BLaER1 (cell line): ENCODE measurements at regions not wholly inside any gene's neighbourhood (a gene's known extent, or its start where the extent isn't known, plus 50 kb on each side); places are given as distances from the start of the nearest gene placed in this dataset.
"Not testable (repeated sequence)": the region's sequence is repeated elsewhere in the genome, so short reads cannot be mapped to it uniquely, and the experiment has no call there.

Source experiments
- H3K27ac ChIP-seq: shearing (Covaris generic); formaldehyde crosslinking; 2 replicates; pipeline ENCODE4 v1.8.1; 2022
- H3K27me3 ChIP-seq: shearing (Covaris generic); formaldehyde crosslinking; 2 replicates; pipeline ENCODE4 v1.8.1; 2022
- H3K36me3 ChIP-seq: shearing (Covaris generic); formaldehyde crosslinking; 2 replicates; pipeline ENCODE4 v1.8.1; 2022
- H3K4me1 ChIP-seq: shearing (Covaris generic); formaldehyde crosslinking; 2 replicates; pipeline ENCODE4 v1.8.1; 2022
- H3K4me2 ChIP-seq: shearing (Covaris generic); formaldehyde crosslinking; 2 replicates; pipeline ENCODE4 v1.8.1; 2022
- H3K4me3 ChIP-seq: shearing (Covaris generic); formaldehyde crosslinking; 2 replicates; pipeline ENCODE4 v1.8.1; 2022
- H3K9ac ChIP-seq: shearing (Covaris generic); formaldehyde crosslinking; 2 replicates; pipeline ENCODE4 v1.8.1; 2022
- H3K9me3 ChIP-seq: shearing (Covaris generic); formaldehyde crosslinking; 2 replicates; pipeline ENCODE4 v1.8.1; 2022
- H4K20me1 ChIP-seq: shearing (Covaris generic); formaldehyde crosslinking; 2 replicates; pipeline ENCODE4 v1.8.1; 2022
- Cebpa-rat ChIP-seq: shearing (Covaris generic); IDR thresholded peaks from 2 replicates; pipeline ENCODE4 v1.8.1; 2022

- peaks cover 14% of the 10 kb centered on the region for H3K4me1 ChIP-seq
- no peak overlapping the region for H3K4me3 ChIP-seq
- no peak for TF ChIP-seq Cebpa-rat
- no peak overlapping the region for H3K27ac ChIP-seq
- no peaks in the 10 kb centered on the region for H3K9me3 ChIP-seq
- H3K9ac ChIP-seq: no peak overlapping the region
- H3K4me2 ChIP-seq: no peak overlapping the region
- H3K36me3 ChIP-seq: no peaks in the 10 kb centered on the region
- no peaks in the 10 kb centered on the region for H3K27me3 ChIP-seq
- H4K20me1 ChIP-seq: no peaks in the 10 kb centered on the region
These were observed 576.6 kb downstream of the ADGRL2 start for GRCh38 chr1:82377201-82377884.

GRCh38 chr1:82373710-82374109 lies 573.0 kb downstream of the ADGRL2 start:
- no peak overlapping the region for H3K4me3 ChIP-seq
- no peaks in the 10 kb centered on the region for H3K27me3 ChIP-seq
- H3K4me2 ChIP-seq: no peak overlapping the region
- no peaks in the 10 kb centered on the region for H4K20me1 ChIP-seq
- H3K36me3 ChIP-seq: no peaks in the 10 kb centered on the region
- peaks cover 21% of the 10 kb centered on the region for H3K4me1 ChIP-seq
- H3K27ac ChIP-seq: no peak overlapping the region
- no peaks in the 10 kb centered on the region for H3K9me3 ChIP-seq
- no peak overlapping the region for H3K9ac ChIP-seq
- peak; percentile 68; the same call in 1 of the 2 replicates for TF ChIP-seq Cebpa-rat

- TF ChIP-seq Cebpa-rat: no peak
- no peak overlapping the region for H3K9ac ChIP-seq
- H3K9me3 ChIP-seq: no peaks in the 10 kb centered on the region
- no peaks in the 10 kb centered on the region for H4K20me1 ChIP-seq
- no peaks in the 10 kb centered on the region for H3K36me3 ChIP-seq
- H3K4me2 ChIP-seq: no peak overlapping the region
- no peak overlapping the region for H3K27ac ChIP-seq
- H3K4me3 ChIP-seq: no peak overlapping the region
- H3K4me1 ChIP-seq: peaks cover 21% of the 10 kb centered on the region
- no peaks in the 10 kb centered on the region for H3K27me3 ChIP-seq
These were observed 571.2 kb downstream of the ADGRL2 start for GRCh38 chr1:82371844-82372498.

GRCh38 chr1:82367456-82367855 lies 566.7 kb downstream of the ADGRL2 start:
- Histone ChIP-seq H3K4me1 (peaks cover 22% of the 10 kb centered on the region), H3K27me3 (no peaks in the 10 kb centered on the region), H3K4me2 (no peak overlapping the region), H3K27ac (no peak overlapping the region), H3K4me3 (no peak overlapping the region), H3K9ac (no peak overlapping the region), H3K9me3 (no peaks in the 10 kb centered on the region), H4K20me1 (no peaks in the 10 kb centered on the region), H3K36me3 (no peaks in the 10 kb centered on the region)
- TF ChIP-seq Cebpa-rat: no peak

GRCh38 chr1:82366689-82367088 lies 566.0 kb downstream of the ADGRL2 start:
- H3K4me3 ChIP-seq: no peak overlapping the region
- no peak for TF ChIP-seq Cebpa-rat
- no peaks in the 10 kb centered on the region for H4K20me1 ChIP-seq
- H3K4me1 ChIP-seq: peaks cover 23% of the 10 kb centered on the region
- H3K27me3 ChIP-seq: no peaks in the 10 kb centered on the region
- H3K9ac ChIP-seq: no peak overlapping the region
- H3K4me2 ChIP-seq: no peak overlapping the region
- no peak overlapping the region for H3K27ac ChIP-seq
- no peaks in the 10 kb centered on the region for H3K9me3 ChIP-seq
- H3K36me3 ChIP-seq: no peaks in the 10 kb centered on the region

GRCh38 chr1:82359541-82359940 lies 558.8 kb downstream of the ADGRL2 start:
- H3K4me2 ChIP-seq, H3K27ac ChIP-seq, H3K36me3 ChIP-seq, H3K27me3 ChIP-seq, H3K9me3 ChIP-seq, H3K9ac ChIP-seq, H3K4me3 ChIP-seq, H4K20me1 ChIP-seq: not testable (repeated sequence)
- H3K4me1 ChIP-seq: peaks cover 28% of the 10 kb centered on the region

- not testable (repeated sequence) for H3K27ac ChIP-seq, H3K4me3 ChIP-seq, H3K4me2 ChIP-seq, H3K9me3 ChIP-seq, H3K27me3 ChIP-seq, H3K9ac ChIP-seq, H3K36me3 ChIP-seq, H4K20me1 ChIP-seq
- H3K4me1 ChIP-seq: peaks cover 27% of the 10 kb centered on the region
These were observed 558.0 kb downstream of the ADGRL2 start for GRCh38 chr1:82358706-82359105.

- not testable (repeated sequence) for H3K27me3 ChIP-seq, H3K4me3 ChIP-seq, H3K4me1 ChIP-seq, H3K27ac ChIP-seq, H3K36me3 ChIP-seq, H3K4me2 ChIP-seq, H4K20me1 ChIP-seq, H3K9me3 ChIP-seq, H3K9ac ChIP-seq
These were observed 553.8 kb downstream of the ADGRL2 start for GRCh38 chr1:82354546-82354945.

- TF ChIP-seq Cebpa-rat: no peak
- no peaks in the 10 kb centered on the region for H4K20me1 ChIP-seq
- no peak overlapping the region for H3K27ac ChIP-seq
- H3K4me3 ChIP-seq: no peak overlapping the region
- H3K9me3 ChIP-seq: peaks cover 13% of the 10 kb centered on the region
- H3K27me3 ChIP-seq: no peaks in the 10 kb centered on the region
- no peaks in the 10 kb centered on the region for H3K4me1 ChIP-seq
- no peak overlapping the region for H3K4me2 ChIP-seq
- no peaks in the 10 kb centered on the region for H3K36me3 ChIP-seq
- H3K9ac ChIP-seq: no peak overlapping the region
These were observed 547.8 kb downstream of the ADGRL2 start for GRCh38 chr1:82348487-82348886.

GRCh38 chr1:82346141-82346540 lies 545.4 kb downstream of the ADGRL2 start:
- no peak for TF ChIP-seq Cebpa-rat
- Histone ChIP-seq H3K27me3 (no peaks in the 10 kb centered on the region), H3K27ac (no peak overlapping the region), H3K36me3 (no peaks in the 10 kb centered on the region), H3K4me3 (no peak overlapping the region), H3K9ac (no peak overlapping the region), H3K4me1 (no peaks in the 10 kb centered on the region), H4K20me1 (no peaks in the 10 kb centered on the region), H3K4me2 (no peak overlapping the region), H3K9me3 (peaks cover 13% of the 10 kb centered on the region)

- H4K20me1 ChIP-seq: no peaks in the 10 kb centered on the region
- H3K4me3 ChIP-seq: no peak overlapping the region
- no peak overlapping the region for H3K4me2 ChIP-seq
- H3K9ac ChIP-seq: no peak overlapping the region
- H3K27ac ChIP-seq: no peak overlapping the region
- H3K9me3 ChIP-seq: no peaks in the 10 kb centered on the region
- H3K4me1 ChIP-seq: no peaks in the 10 kb centered on the region
- TF ChIP-seq Cebpa-rat: no peak
- no peaks in the 10 kb centered on the region for H3K27me3 ChIP-seq
- H3K36me3 ChIP-seq: no peaks in the 10 kb centered on the region
These were observed 542.6 kb downstream of the ADGRL2 start for GRCh38 chr1:82343381-82343780.
